ENCODE measurements at regions not wholly inside any gene's neighbourhood (a gene's known extent, or its start where the extent isn't known, plus 50 kb on each side); places are given as distances from the start of the nearest gene placed in this dataset.

DNA sequence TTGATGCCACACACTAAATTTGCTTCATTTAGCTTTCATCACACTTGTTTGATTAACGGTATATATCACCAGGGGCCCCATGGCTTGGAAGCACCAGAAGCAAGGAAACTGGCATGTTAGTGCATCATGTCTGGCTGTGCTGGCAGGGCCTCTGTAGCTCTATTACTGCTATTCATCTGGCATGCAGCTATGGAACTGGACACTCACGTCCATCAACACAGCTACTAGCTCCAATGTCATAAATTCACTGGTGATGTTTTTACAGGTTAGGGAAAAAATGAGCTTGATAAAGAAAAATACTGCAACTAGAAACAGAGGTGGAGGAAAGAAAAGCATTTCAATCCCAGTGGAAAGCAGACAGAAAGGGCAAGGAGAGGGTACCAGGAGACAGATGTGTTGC lies 343.2 kb downstream of the DEPDC1B start:
- Histone ChIP-seq H3K36me3 (ENCODE audit: control insufficient read depth in 2 of 2, insufficient read depth in 2 of 2, low read length in 1 of 2) (no peaks in the 10 kb centered on the region), H3K27ac (ENCODE audit: control insufficient read depth, insufficient read depth) (no peak overlapping the region), H3K4me1 (ENCODE audit: control insufficient read depth, insufficient read depth, low read length) (no peaks in the 10 kb centered on the region), H3K79me2 (ENCODE audit: control insufficient read depth, insufficient read depth, low read length) (no peaks in the 10 kb centered on the region), H3K9ac (ENCODE audit: control insufficient read depth, insufficient read depth, low read length) (no peak overlapping the region), H3K27me3 (replicated peaks in 1 of 2; ENCODE audit: control insufficient read depth in 2 of 2, insufficient read depth in 2 of 2, low read length in 1 of 2) (no peaks in the 10 kb centered on the region), H3K9me3 (replicated peaks; ENCODE audit: control insufficient read depth, insufficient read depth, low read length) (no peaks in the 10 kb centered on the region), H3K4me3 (no peak overlapping the region), H4K20me1 (ENCODE audit: control insufficient read depth, insufficient read depth) (no peaks in the 10 kb centered on the region), H3K4me2 (ENCODE audit: control insufficient read depth, insufficient read depth) (no peak overlapping the region), H2AFZ (ENCODE audit: control insufficient read depth, low read depth, low read length) (no peak overlapping the region)
- POLR2A ChIA-PET, result interaction anchor here (0.5 kb wide), 1 partner anchor 484 kb away, joined by 8 read pairs; no protein-coding TSS in a partner anchor
- SMC1A ChIA-PET (ENCODE audit: uncharacterized antibody, unreplicated experiment), result interaction anchor here (1.0 to 1.4 kb wide), 2 partner anchors 15 to 312 kb away, joined by 3 to 7 read pairs; no protein-coding TSS in a partner anchor
- no TSS peak for BruUV-seq (replicated peaks)
- DNase-seq (ENCODE audit: low read depth, low spot score) (no peak), ATAC-seq (no peak), FAIRE-seq (no peak)
- CTCF ChIA-PET, result no interaction called here
- RAD21 ChIA-PET (ENCODE audit: unreplicated experiment), result no interaction called here
- intact Hi-C loops (cut with micrococcal nuclease; ENCODE audit: unreplicated experiment) (no loop called here), in situ Hi-C loops (cut with MboI) (no loop called here)
- WGBS (ENCODE audit: insufficient coverage, insufficient replicate concordance, low lambda C conversion rate, missing lambda C conversion rate), result 53% methylated on average over 2 of the region's 2 CpGs
- TF ChIP-seq ASH2L (IDR thresholded peaks at IDR 0.05; ENCODE audit: borderline replicate concordance, low read depth), result no peak
- TF ChIP-seq ZNF274 (IDR thresholded peaks at IDR 0.05; ENCODE audit: insufficient read depth, insufficient read length), result no peak
- TF ChIP-seq SREBF2 (IDR thresholded peaks at IDR 0.05; ENCODE audit: low read length), result no peak
- TF ChIP-seq, protein P1, sequence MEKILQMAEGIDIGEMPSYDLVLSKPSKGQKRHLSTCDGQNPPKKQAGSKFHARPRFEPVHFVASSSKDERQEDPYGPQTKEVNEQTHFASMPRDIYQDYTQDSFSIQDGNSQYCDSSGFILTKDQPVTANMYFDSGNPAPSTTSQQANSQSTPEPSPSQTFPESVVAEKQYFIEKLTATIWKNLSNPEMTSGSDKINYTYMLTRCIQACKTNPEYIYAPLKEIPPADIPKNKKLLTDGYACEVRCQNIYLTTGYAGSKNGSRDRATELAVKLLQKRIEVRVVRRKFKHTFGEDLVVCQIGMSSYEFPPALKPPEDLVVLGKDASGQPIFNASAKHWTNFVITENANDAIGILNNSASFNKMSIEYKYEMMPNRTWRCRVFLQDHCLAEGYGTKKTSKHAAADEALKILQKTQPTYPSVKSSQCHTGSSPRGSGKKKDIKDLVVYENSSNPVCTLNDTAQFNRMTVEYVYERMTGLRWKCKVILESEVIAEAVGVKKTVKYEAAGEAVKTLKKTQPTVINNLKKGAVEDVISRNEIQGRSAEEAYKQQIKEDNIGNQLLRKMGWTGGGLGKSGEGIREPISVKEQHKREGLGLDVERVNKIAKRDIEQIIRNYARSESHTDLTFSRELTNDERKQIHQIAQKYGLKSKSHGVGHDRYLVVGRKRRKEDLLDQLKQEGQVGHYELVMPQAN (conservative IDR thresholded peaks at IDR 0.05), result no peak
- no peak for TF ChIP-seq RAD51 (IDR thresholded peaks at IDR 0.05)
- TF ChIP-seq TARDBP (IDR thresholded peaks at IDR 0.05; ENCODE audit: borderline replicate concordance), result no peak
- no peak for TF ChIP-seq CHD2 (IDR thresholded peaks at IDR 0.05; ENCODE audit: borderline replicate concordance, low read depth, low read length)
- no peak for TF ChIP-seq POLR2AphosphoS2 (IDR thresholded peaks at IDR 0.05; ENCODE audit: low read depth, low read length)
- no peak for TF ChIP-seq SRF (IDR thresholded peaks at IDR 0.05; ENCODE audit: low read depth in 2 of 2, low read length in 2 of 2)
- TF ChIP-seq PRDM15 (CRISPR knock-in tag; IDR thresholded peaks at IDR 0.05), result no peak
- TF ChIP-seq BACH1 (IDR thresholded peaks at IDR 0.05; ENCODE audit: borderline replicate concordance), result no peak
- TF ChIP-seq NR2C2 (IDR thresholded peaks at IDR 0.05; ENCODE audit: borderline replicate concordance, control insufficient read depth, insufficient read length, low read depth), result no peak
- TF ChIP-seq SREBF1 (IDR thresholded peaks at IDR 0.05; ENCODE audit: low read length), result no peak
- no peak for TF ChIP-seq SMAD5 (IDR thresholded peaks at IDR 0.05; ENCODE audit: low read depth)
- no peak for TF ChIP-seq ZNF24 (IDR thresholded peaks at IDR 0.05)
